ENCODE measurements at regions not wholly inside any gene's neighbourhood (a gene's known extent, or its start where the extent isn't known, plus 50 kb on each side); places are given as distances from the start of the nearest gene placed in this dataset.

GRCh38 chr6:108734271-108734922 is 113.8 kb upstream of the ARMC2 start:
- TF ChIP-seq CTCF (IDR thresholded peaks at IDR 0.05) (no peak), POLR2A (IDR thresholded peaks at IDR 0.05) (no peak)

All from testis (tissue), 2 donors.